ENCODE measurements at regions not wholly inside any gene's neighbourhood (a gene's known extent, or its start where the extent isn't known, plus 50 kb on each side); places are given as distances from the start of the nearest gene placed in this dataset.

DNA sequence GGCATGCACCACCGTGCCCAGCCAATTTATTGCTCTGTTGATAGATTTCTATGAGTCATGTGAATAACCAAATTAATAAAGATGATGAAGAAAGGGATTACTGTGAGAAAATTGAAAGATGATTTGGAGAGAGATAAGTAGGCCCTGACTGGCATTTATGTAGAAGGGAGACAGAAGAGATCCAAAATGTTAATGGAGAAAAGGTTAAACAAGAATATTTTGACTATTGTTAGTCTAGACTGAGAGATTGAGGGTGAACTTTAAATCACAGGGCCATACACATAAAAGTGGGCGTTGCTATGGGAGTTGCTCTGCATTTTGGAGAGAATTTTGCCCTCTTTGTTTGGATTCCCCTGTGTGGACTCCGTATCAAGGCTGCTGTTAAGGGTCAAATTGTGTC is 68.9 kb upstream of the SCAF8 start:
- POLR2A ChIA-PET = no interaction called here
- no peak for ATAC-seq

DNA sequence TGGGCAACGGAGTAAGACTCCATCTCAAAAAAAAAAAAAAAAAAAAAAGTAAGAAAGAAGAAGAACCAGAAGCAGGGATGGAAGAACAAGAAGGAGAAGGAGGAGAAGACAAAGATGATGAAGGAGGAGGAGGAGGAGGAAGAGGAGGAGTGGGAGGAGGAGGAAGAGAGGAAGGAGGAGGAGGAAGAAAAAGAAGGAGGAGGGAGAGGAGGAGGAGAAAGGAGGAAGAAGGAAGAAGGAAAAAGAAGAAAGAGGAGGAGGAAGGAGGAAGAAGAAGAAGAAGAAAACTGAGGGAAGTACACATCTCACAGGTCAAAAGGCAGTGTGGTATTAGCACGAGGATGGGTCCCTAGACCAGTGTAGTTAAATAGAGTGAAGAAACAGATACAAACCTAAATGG is 65.1 kb upstream of the SCAF8 start:
- no peak for TF ChIP-seq EZH2 (IDR thresholded peaks at IDR 0.05)
- TF ChIP-seq RAD21 (IDR thresholded peaks at IDR 0.05; ENCODE audit: low read depth) = no peak
- no peak for TF ChIP-seq EZH2phosphoT487 (IDR thresholded peaks at IDR 0.05; ENCODE audit: borderline replicate concordance)
- TF ChIP-seq, protein P1, sequence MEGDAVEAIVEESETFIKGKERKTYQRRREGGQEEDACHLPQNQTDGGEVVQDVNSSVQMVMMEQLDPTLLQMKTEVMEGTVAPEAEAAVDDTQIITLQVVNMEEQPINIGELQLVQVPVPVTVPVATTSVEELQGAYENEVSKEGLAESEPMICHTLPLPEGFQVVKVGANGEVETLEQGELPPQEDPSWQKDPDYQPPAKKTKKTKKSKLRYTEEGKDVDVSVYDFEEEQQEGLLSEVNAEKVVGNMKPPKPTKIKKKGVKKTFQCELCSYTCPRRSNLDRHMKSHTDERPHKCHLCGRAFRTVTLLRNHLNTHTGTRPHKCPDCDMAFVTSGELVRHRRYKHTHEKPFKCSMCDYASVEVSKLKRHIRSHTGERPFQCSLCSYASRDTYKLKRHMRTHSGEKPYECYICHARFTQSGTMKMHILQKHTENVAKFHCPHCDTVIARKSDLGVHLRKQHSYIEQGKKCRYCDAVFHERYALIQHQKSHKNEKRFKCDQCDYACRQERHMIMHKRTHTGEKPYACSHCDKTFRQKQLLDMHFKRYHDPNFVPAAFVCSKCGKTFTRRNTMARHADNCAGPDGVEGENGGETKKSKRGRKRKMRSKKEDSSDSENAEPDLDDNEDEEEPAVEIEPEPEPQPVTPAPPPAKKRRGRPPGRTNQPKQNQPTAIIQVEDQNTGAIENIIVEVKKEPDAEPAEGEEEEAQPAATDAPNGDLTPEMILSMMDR (IDR thresholded peaks at IDR 0.05 in 2 of 3, conservative IDR thresholded peaks at IDR 0.05 in 1 of 3; ENCODE audit: borderline replicate concordance in 1 of 3, insufficient read depth in 1 of 3, low read depth in 2 of 3, low read length in 2 of 3) = no peak
- no peak for TF ChIP-seq ELF1 (IDR thresholded peaks at IDR 0.05; ENCODE audit: borderline replicate concordance, low read depth)
- no peak for TF ChIP-seq POLR2AphosphoS5 (IDR thresholded peaks at IDR 0.05; ENCODE audit: low read depth, low read length)
- TF ChIP-seq, protein P2, sequence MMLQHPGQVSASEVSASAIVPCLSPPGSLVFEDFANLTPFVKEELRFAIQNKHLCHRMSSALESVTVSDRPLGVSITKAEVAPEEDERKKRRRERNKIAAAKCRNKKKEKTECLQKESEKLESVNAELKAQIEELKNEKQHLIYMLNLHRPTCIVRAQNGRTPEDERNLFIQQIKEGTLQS (IDR thresholded peaks at IDR 0.05) = no peak
- TF ChIP-seq, protein P3, sequence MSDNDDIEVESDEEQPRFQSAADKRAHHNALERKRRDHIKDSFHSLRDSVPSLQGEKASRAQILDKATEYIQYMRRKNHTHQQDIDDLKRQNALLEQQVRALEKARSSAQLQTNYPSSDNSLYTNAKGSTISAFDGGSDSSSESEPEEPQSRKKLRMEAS (IDR thresholded peaks at IDR 0.05) = no peak
- TF ChIP-seq TCF7L2 (IDR thresholded peaks at IDR 0.05; ENCODE audit: borderline replicate concordance, extremely low read depth, insufficient read depth, insufficient read length) = no peak
- no peak for TF ChIP-seq FOSL1 (IDR thresholded peaks at IDR 0.05; ENCODE audit: low read depth)
- no peak for TF ChIP-seq EGR1 (IDR thresholded peaks at IDR 0.05; ENCODE audit: low read depth)
- no peak for TF ChIP-seq SRF (IDR thresholded peaks at IDR 0.05; ENCODE audit: low read depth)
- no peak for TF ChIP-seq SP1 (IDR thresholded peaks at IDR 0.05; ENCODE audit: low read depth)
- no peak overlapping the region for H3K4me2 ChIP-seq (ENCODE audit: low read length)
- H3K9ac ChIP-seq (ENCODE audit: low read length) = no peak overlapping the region
- DNase-seq (ENCODE audit: low read depth, low spot score) = no peak
- H3K27me3 ChIP-seq (ENCODE audit: insufficient read depth, low read length) = no peaks in the 10 kb centered on the region
- no peaks in the 10 kb centered on the region for H3K9me3 ChIP-seq (ENCODE audit: control insufficient read depth in 1 of 2, insufficient read depth in 1 of 2, low read depth in 1 of 2, low read length in 2 of 2)
- no peak for ATAC-seq
- BruUV-seq (replicated peaks) = no TSS peak
- no peaks in the 10 kb centered on the region for H3K36me3 ChIP-seq (ENCODE audit: control insufficient read depth in 1 of 2, insufficient read depth in 2 of 2, low read length in 2 of 2)
- no peak overlapping the region for H2AFZ ChIP-seq (ENCODE audit: low read depth, low read length, poor library complexity, severe bottlenecking)
- H3K4me1 ChIP-seq (ENCODE audit: control insufficient read depth in 1 of 2, insufficient read depth in 2 of 2, low read length in 2 of 2) = no peaks in the 10 kb centered on the region
- no peaks in the 10 kb centered on the region for H3K9me2 ChIP-seq (ENCODE audit: insufficient read depth)
- no peak overlapping the region for H3K4me3 ChIP-seq (replicated peaks in 1 of 2; ENCODE audit: low read depth in 1 of 2, low read length in 2 of 2)
- intact Hi-C loops (cut with micrococcal nuclease) = no loop called here
- no peaks in the 10 kb centered on the region for H4K20me1 ChIP-seq (ENCODE audit: insufficient read depth)
- POLR2A ChIA-PET = no interaction called here
- CTCF ChIA-PET = no interaction called here
- H3K79me2 ChIP-seq (ENCODE audit: insufficient read depth, low read length) = no peaks in the 10 kb centered on the region
- RAD21 ChIA-PET (ENCODE audit: low non-redundant PET in 1 of 2, low total read pairs in 2 of 2, uncharacterized antibody in 2 of 2, unreplicated experiment in 2 of 2) = no interaction called here
- no peak overlapping the region for H3K27ac ChIP-seq (ENCODE audit: low read depth, low read length)

More for the DNA sequence above, 68.9 kb upstream of the SCAF8 start:
- Histone ChIP-seq H3K9me3 (ENCODE audit: control insufficient read depth in 1 of 2, insufficient read depth in 1 of 2, low read depth in 1 of 2, low read length in 2 of 2) (no peaks in the 10 kb centered on the region), H3K9ac (ENCODE audit: low read length) (no peak overlapping the region), H3K79me2 (ENCODE audit: insufficient read depth, low read length) (no peaks in the 10 kb centered on the region), H3K27me3 (ENCODE audit: insufficient read depth, low read length) (no peaks in the 10 kb centered on the region), H2AFZ (ENCODE audit: low read depth, low read length, poor library complexity, severe bottlenecking) (no peak overlapping the region), H3K27ac (ENCODE audit: low read depth, low read length) (no peak overlapping the region), H3K4me1 (ENCODE audit: control insufficient read depth in 1 of 2, insufficient read depth in 2 of 2, low read length in 2 of 2) (no peaks in the 10 kb centered on the region), H3K4me2 (ENCODE audit: low read length) (no peak overlapping the region), H3K4me3 (replicated peaks in 1 of 2; ENCODE audit: low read depth in 1 of 2, low read length in 2 of 2) (no peak overlapping the region), H4K20me1 (ENCODE audit: insufficient read depth) (no peaks in the 10 kb centered on the region), H3K9me2 (ENCODE audit: insufficient read depth) (no peaks in the 10 kb centered on the region), H3K36me3 (ENCODE audit: control insufficient read depth in 1 of 2, insufficient read depth in 2 of 2, low read length in 2 of 2) (no peaks in the 10 kb centered on the region)
- RAD21 ChIA-PET (ENCODE audit: low non-redundant PET in 1 of 2, low total read pairs in 2 of 2, uncharacterized antibody in 2 of 2, unreplicated experiment in 2 of 2) = no interaction called here
- DNase-seq (ENCODE audit: low read depth, low spot score) = no peak
- TF ChIP-seq EZH2phosphoT487 (IDR thresholded peaks at IDR 0.05; ENCODE audit: borderline replicate concordance) = no peak
- TF ChIP-seq, protein P2 (IDR thresholded peaks at IDR 0.05) = no peak
- TF ChIP-seq TCF7L2 (IDR thresholded peaks at IDR 0.05; ENCODE audit: borderline replicate concordance, extremely low read depth, insufficient read depth, insufficient read length) = no peak
- TF ChIP-seq FOSL1 (IDR thresholded peaks at IDR 0.05; ENCODE audit: low read depth) = no peak
- TF ChIP-seq POLR2A (IDR thresholded peaks at IDR 0.05; ENCODE audit: borderline replicate concordance, extremely low read depth, insufficient read depth, insufficient read length) = no peak
- no peak for TF ChIP-seq CBX3 (IDR thresholded peaks at IDR 0.05; ENCODE audit: low read depth)
- TF ChIP-seq SRF (IDR thresholded peaks at IDR 0.05; ENCODE audit: low read depth) = no peak
- TF ChIP-seq POLR2AphosphoS5 (IDR thresholded peaks at IDR 0.05; ENCODE audit: low read depth, low read length) = no peak
- TF ChIP-seq ZFX (IDR thresholded peaks at IDR 0.05) = no peak
- TF ChIP-seq SP1 (IDR thresholded peaks at IDR 0.05; ENCODE audit: low read depth) = no peak
- TF ChIP-seq, protein P3 (IDR thresholded peaks at IDR 0.05) = no peak
- TF ChIP-seq YY1 (IDR thresholded peaks at IDR 0.05; ENCODE audit: extremely low read depth, insufficient replicate concordance, low read depth, low read length) = no peak
- intact Hi-C loops (cut with micrococcal nuclease) = no loop called here
- BruUV-seq (replicated peaks) = no TSS peak
- CTCF ChIA-PET = no interaction called here
